ENCODE measurements at regions not wholly inside any gene's neighbourhood (a gene's known extent, or its start where the extent isn't known, plus 50 kb on each side); places are given as distances from the start of the nearest gene placed in this dataset.
"Not testable (repeated sequence)": the region's sequence is repeated elsewhere in the genome, so short reads cannot be mapped to it uniquely, and the experiment has no call there.

GRCh38 chr5:8528106-8528505 is 659.2 kb downstream of the MTRR start:
- Mint-ChIP-seq H3K27ac (no peak overlapping the region), H3K4me3 (no peak overlapping the region), H3K36me3 (ENCODE audit: low read depth) (no peaks in the 10 kb centered on the region), H3K4me1 (ENCODE audit: low read depth) (no peaks in the 10 kb centered on the region), H3K27me3 (no peaks in the 10 kb centered on the region), H3K9me3 (no peaks in the 10 kb centered on the region)

DNA sequence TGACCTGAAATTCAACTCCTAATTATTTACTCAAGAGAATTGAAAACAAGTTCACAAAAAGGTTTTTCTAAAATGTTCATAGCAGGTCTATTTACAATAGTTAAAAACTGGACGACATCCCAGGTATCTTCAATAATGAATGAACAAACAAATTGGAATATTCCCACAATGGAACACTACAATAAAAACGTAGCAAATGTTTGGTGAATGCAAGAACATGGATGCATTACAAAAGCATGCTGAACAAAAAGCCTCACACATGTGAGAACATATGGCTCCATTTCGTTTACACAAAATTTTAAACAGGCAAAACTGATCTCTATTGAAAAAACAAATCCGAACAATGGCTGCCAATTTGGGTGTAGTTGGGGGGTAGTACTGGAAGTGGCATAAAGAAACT is 669.9 kb downstream of the MTRR start:
- Mint-ChIP-seq H3K27me3 (no peaks in the 10 kb centered on the region), H3K9me3 (peaks cover 5% of the 10 kb centered on the region), H3K4me1 (ENCODE audit: low read depth) (no peaks in the 10 kb centered on the region), H3K4me3 (no peak overlapping the region), H3K36me3 (ENCODE audit: low read depth) (no peaks in the 10 kb centered on the region), H3K27ac (no peak overlapping the region)

DNA sequence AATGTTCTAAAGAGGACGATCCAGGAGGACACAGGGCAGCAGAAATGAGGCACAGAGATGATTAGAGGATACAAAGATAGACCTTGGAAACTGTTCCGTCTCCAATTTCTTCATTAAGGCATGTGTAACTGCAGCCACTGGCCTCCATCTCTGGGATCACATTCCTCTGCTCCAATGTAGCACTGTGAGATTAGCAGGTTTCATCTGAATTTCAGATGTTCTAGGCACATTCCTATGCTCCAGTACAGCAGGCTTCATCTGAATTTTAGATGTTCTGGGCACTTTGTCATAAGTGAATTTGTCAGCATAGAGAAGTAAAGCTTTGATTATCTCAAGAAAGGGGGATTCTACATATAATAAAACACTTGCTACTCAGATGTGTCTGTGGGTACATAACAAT is 671.4 kb downstream of the MTRR start:
- no peak overlapping the region for H3K4me3 Mint-ChIP-seq
- H3K27me3 Mint-ChIP-seq = no peaks in the 10 kb centered on the region
- H3K36me3 Mint-ChIP-seq (ENCODE audit: low read depth) = no peaks in the 10 kb centered on the region
- no peak overlapping the region for H3K27ac Mint-ChIP-seq
- no peaks in the 10 kb centered on the region for H3K4me1 Mint-ChIP-seq (ENCODE audit: low read depth)
- H3K9me3 Mint-ChIP-seq = peaks cover 5% of the 10 kb centered on the region

DNA sequence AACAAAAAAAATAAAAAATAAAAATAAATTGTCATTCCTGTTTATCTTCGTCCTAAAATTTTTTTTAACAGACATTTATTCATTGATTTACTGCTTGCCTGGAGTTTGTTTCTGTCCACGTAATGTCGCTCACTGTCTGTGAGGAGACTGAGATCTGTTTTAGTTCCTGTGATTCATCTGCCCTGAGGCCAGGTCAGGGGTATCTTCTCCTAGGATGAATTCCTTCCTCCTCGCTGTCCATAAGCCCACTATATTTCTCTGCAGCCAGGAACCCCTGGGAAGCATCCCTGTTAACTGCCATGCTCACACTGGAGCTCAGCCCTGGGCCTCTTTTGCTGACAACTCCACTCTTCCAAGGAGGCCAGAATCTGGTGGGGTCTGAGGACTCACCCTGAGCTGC is 682.0 kb downstream of the MTRR start:
- no peak overlapping the region for H3K27ac Mint-ChIP-seq
- no peaks in the 10 kb centered on the region for H3K27me3 Mint-ChIP-seq
- H3K9me3 Mint-ChIP-seq = peaks cover 12% of the 10 kb centered on the region
- no peaks in the 10 kb centered on the region for H3K36me3 Mint-ChIP-seq (ENCODE audit: low read depth)
- no peak overlapping the region for H3K4me3 Mint-ChIP-seq
- no peaks in the 10 kb centered on the region for H3K4me1 Mint-ChIP-seq (ENCODE audit: low read depth)

GRCh38 chr5:8553364-8553763 is 684.4 kb downstream of the MTRR start:
- H3K4me3 Mint-ChIP-seq = no peak overlapping the region
- H3K9me3 Mint-ChIP-seq = peaks cover 17% of the 10 kb centered on the region
- no peaks in the 10 kb centered on the region for H3K4me1 Mint-ChIP-seq (ENCODE audit: low read depth)
- no peaks in the 10 kb centered on the region for H3K36me3 Mint-ChIP-seq (ENCODE audit: low read depth)
- H3K27ac Mint-ChIP-seq = no peak overlapping the region
- no peaks in the 10 kb centered on the region for H3K27me3 Mint-ChIP-seq

GRCh38 chr5:8557728-8558127 is 688.8 kb downstream of the MTRR start:
- no peak overlapping the region for H3K4me3 Mint-ChIP-seq
- H3K27me3 Mint-ChIP-seq = no peaks in the 10 kb centered on the region
- H3K9me3 Mint-ChIP-seq = peaks cover 22% of the 10 kb centered on the region

GRCh38 chr5:8560776-8561175 is 691.8 kb downstream of the MTRR start:
- no peaks in the 10 kb centered on the region for H3K36me3 Mint-ChIP-seq (ENCODE audit: low read depth)
- no peaks in the 10 kb centered on the region for H3K27me3 Mint-ChIP-seq
- H3K9me3 Mint-ChIP-seq = peaks cover 14% of the 10 kb centered on the region
- no peak overlapping the region for H3K27ac Mint-ChIP-seq
- H3K4me3 Mint-ChIP-seq = no peak overlapping the region
- no peaks in the 10 kb centered on the region for H3K4me1 Mint-ChIP-seq (ENCODE audit: low read depth)

More at GRCh38 chr5:8557728-8558127, 688.8 kb downstream of the MTRR start:
- H3K36me3 Mint-ChIP-seq (ENCODE audit: low read depth) = no peaks in the 10 kb centered on the region
- no peak overlapping the region for H3K27ac Mint-ChIP-seq
- no peaks in the 10 kb centered on the region for H3K4me1 Mint-ChIP-seq (ENCODE audit: low read depth)

DNA sequence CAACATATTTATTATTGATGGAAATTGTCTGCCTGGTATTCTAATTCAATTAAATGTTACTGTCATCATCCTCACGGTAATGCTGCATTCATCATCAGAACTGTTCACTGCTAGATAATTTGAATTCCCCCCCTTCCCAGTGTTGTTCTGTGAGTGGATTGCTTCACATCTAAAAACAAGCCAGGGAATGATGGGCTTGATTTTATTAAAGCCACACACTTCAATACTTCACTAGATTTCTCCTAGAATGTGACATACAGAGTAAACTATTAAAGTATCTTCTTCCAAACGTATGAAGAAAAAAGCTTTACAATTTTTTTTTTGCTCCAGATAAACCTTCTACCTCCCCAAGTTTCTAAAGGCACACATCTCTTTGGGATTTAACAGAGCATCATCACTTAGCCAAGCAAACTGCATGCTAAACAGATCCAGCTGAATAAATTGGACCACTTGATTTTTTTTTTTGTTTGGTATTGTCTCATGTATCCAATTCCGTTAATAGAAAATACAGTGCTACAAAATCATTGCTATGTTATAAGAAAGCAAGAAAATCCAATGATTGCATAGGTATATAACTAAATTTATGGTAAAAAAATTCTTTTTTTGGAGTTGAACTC is 692.4 kb downstream of the MTRR start:
- no peak overlapping the region for H3K27ac Mint-ChIP-seq
- H3K27me3 Mint-ChIP-seq = no peaks in the 10 kb centered on the region
- H3K4me1 Mint-ChIP-seq (ENCODE audit: low read depth) = no peaks in the 10 kb centered on the region
- H3K4me3 Mint-ChIP-seq = no peak overlapping the region
- H3K36me3 Mint-ChIP-seq (ENCODE audit: low read depth) = no peaks in the 10 kb centered on the region
- H3K9me3 Mint-ChIP-seq = peaks cover 9% of the 10 kb centered on the region

GRCh38 chr5:8561854-8562253 is 692.9 kb downstream of the MTRR start:
- H3K9me3 Mint-ChIP-seq = peaks cover 8% of the 10 kb centered on the region
- no peaks in the 10 kb centered on the region for H3K4me1 Mint-ChIP-seq (ENCODE audit: low read depth)
- no peaks in the 10 kb centered on the region for H3K27me3 Mint-ChIP-seq
- no peak overlapping the region for H3K27ac Mint-ChIP-seq
- H3K36me3 Mint-ChIP-seq (ENCODE audit: low read depth) = no peaks in the 10 kb centered on the region
- no peak overlapping the region for H3K4me3 Mint-ChIP-seq

DNA sequence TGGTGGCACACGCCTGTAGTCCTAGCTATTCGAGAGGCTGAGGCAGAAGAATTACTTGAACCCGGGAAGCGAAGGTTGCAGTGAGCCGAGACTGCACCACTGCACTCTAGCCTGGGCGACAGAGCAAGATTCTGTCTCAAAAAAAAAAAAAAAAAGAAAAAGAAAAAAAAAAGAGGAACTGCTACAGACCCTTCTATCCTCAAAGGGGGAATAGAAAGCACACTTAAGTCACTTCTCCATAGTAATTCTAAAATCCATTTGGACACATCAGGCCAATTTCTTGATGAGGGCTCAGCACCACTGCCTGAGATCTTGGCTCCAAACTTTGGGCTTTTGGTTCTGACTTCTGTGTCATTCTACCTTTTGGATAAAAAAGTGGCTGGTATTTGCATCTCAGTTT is 694.6 kb downstream of the MTRR start:
- not testable (repeated sequence) for H3K27me3 Mint-ChIP-seq; H3K36me3 Mint-ChIP-seq (ENCODE audit: low read depth); H3K27ac Mint-ChIP-seq; H3K4me1 Mint-ChIP-seq (ENCODE audit: low read depth); H3K4me3 Mint-ChIP-seq; H3K9me3 Mint-ChIP-seq

- no peak overlapping the region for H3K27ac Mint-ChIP-seq
- no peaks in the 10 kb centered on the region for H3K4me1 Mint-ChIP-seq (ENCODE audit: low read depth)
- no peak overlapping the region for H3K4me3 Mint-ChIP-seq
- H3K27me3 Mint-ChIP-seq = no peaks in the 10 kb centered on the region
- peaks cover 9% of the 10 kb centered on the region for H3K9me3 Mint-ChIP-seq
- no peaks in the 10 kb centered on the region for H3K36me3 Mint-ChIP-seq (ENCODE audit: low read depth)
These were observed 699.9 kb downstream of the MTRR start for GRCh38 chr5:8568858-8569257.

DNA sequence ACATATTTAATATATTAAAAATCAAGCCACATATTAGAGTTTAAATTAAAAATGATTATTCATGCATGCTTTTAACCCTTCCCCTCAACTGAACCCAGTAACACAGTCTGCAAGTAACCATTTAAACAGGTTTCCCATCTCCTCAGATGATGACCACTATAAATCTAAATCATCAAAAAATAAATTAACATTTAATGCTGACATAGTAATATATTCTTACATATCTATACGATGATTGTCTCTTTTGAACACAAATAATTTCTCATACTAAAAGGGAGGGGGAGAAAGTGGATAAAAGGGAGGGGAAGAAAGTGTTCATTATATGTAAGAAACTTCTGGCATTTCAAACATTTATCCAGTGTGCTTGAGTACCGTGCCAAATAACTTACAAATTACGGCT is 701.6 kb downstream of the MTRR start:
- H3K9me3 Mint-ChIP-seq = peaks cover 11% of the 10 kb centered on the region
- H3K4me1 Mint-ChIP-seq (ENCODE audit: low read depth) = no peaks in the 10 kb centered on the region
- H3K4me3 Mint-ChIP-seq = no peak overlapping the region
- no peaks in the 10 kb centered on the region for H3K27me3 Mint-ChIP-seq
- H3K36me3 Mint-ChIP-seq (ENCODE audit: low read depth) = no peaks in the 10 kb centered on the region
- H3K27ac Mint-ChIP-seq = no peak overlapping the region

- peaks cover 15% of the 10 kb centered on the region for H3K9me3 Mint-ChIP-seq
- no peak overlapping the region for H3K4me3 Mint-ChIP-seq
- H3K27ac Mint-ChIP-seq = no peak overlapping the region
- no peaks in the 10 kb centered on the region for H3K4me1 Mint-ChIP-seq (ENCODE audit: low read depth)
- H3K27me3 Mint-ChIP-seq = no peaks in the 10 kb centered on the region
- no peaks in the 10 kb centered on the region for H3K36me3 Mint-ChIP-seq (ENCODE audit: low read depth)
These were observed 707.2 kb downstream of the MTRR start for GRCh38 chr5:8576178-8576577.

- no peak overlapping the region for H3K27ac Mint-ChIP-seq
- H3K4me1 Mint-ChIP-seq (ENCODE audit: low read depth) = no peaks in the 10 kb centered on the region
- no peak overlapping the region for H3K4me3 Mint-ChIP-seq
- no peaks in the 10 kb centered on the region for H3K36me3 Mint-ChIP-seq (ENCODE audit: low read depth)
- H3K27me3 Mint-ChIP-seq = no peaks in the 10 kb centered on the region
- H3K9me3 Mint-ChIP-seq = peaks cover 15% of the 10 kb centered on the region
These were observed 708.8 kb downstream of the MTRR start for GRCh38 chr5:8577792-8578191.

- H3K4me1 Mint-ChIP-seq (ENCODE audit: low read depth) = no peaks in the 10 kb centered on the region
- no peaks in the 10 kb centered on the region for H3K27me3 Mint-ChIP-seq
- H3K4me3 Mint-ChIP-seq = no peak overlapping the region
- H3K9me3 Mint-ChIP-seq = peaks cover 4% of the 10 kb centered on the region
- H3K36me3 Mint-ChIP-seq (ENCODE audit: low read depth) = no peaks in the 10 kb centered on the region
- H3K27ac Mint-ChIP-seq = no peak overlapping the region
These were observed 711.4 kb downstream of the MTRR start for GRCh38 chr5:8580298-8580697.

GRCh38 chr5:8581047-8581446 is 712.1 kb downstream of the MTRR start:
- H3K36me3 Mint-ChIP-seq (ENCODE audit: low read depth) = no peaks in the 10 kb centered on the region
- no peak overlapping the region for H3K4me3 Mint-ChIP-seq
- H3K27ac Mint-ChIP-seq = no peak overlapping the region
- H3K4me1 Mint-ChIP-seq (ENCODE audit: low read depth) = no peaks in the 10 kb centered on the region
- H3K27me3 Mint-ChIP-seq = no peaks in the 10 kb centered on the region
- no peaks in the 10 kb centered on the region for H3K9me3 Mint-ChIP-seq

Measured in stimulated activated naive CD8-positive, alpha-beta T cell treated with anti-CD3 and anti-CD28 coated beads, Interleukin-15, Interleukin-2, amounts not matched to agents 100 ng/mL and 50 ng/mL, for 24 hours (primary cell).